GM12892 (cell line): ENCODE measurements at regions not wholly inside any gene's neighbourhood (a gene's known extent, or its start where the extent isn't known, plus 50 kb on each side); places are given as distances from the start of the nearest gene placed in this dataset.
"Not testable (repeated sequence)": the region's sequence is repeated elsewhere in the genome, so short reads cannot be mapped to it uniquely, and the experiment has no call there.

Experiments used
- DNase-seq: peaks from one replicate; pipeline ENCODE4 v3.0.0; 2011; ENCODE audit not compliant: insufficient read length
- FAIRE-seq: peaks from 2 replicates; lab custom pipeline; 2011; peaks lifted over from hg19 to GRCh38; lab: Jason Lieb, UNC
- POLR2A ChIP-seq: IDR thresholded peaks from 2 replicates; pipeline ENCODE4 v1.6.1; 2011; ENCODE audit warnings: low read depth, low read length, control low read depth
- POLR2AphosphoS5 ChIP-seq: IDR thresholded peaks from 2 replicates; pipeline ENCODE4 v1.6.1; 2011; ENCODE audit warnings: low read depth, low read length, control low read depth
- TAF1 ChIP-seq: IDR thresholded peaks from 2 replicates; pipeline ENCODE4 v1.6.1; 2011; ENCODE audit warnings: low read depth, mild to moderate bottlenecking, control low read depth, low read length, borderline replicate concordance

DNA sequence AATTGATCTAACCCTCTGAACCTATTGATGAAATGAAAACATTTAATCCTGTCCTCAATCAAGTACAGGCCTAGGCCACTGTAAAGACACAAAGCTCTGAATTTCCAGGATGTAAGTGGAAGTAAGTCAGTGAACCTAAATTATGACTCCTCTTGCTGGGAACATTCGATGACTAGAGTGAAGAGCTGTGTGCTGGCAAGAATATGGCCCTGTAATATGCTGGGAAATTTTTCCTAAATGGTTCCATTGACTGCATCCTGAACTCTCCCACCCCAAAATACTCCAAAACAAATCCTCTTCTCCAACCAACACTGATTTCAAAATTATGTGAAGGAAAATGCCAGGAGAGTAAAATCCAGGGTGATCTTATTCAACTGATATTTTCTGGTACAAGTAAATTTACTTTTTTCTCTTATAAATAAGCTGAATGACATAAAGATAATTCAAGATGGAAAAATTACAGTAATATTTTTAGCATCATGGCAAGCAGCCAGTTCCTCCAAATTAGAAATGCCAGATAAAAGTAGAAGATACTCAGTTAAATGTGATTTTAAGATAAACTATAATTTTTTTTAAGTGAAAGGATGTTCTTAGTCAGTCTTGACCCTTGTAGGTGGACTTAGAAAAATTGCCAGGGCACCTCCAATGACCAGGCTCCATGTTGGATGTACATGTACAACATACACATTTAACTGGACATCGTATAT, 269.4 kb downstream of the PTGER3 start:
- DNase-seq = no peak
- TF ChIP-seq POLR2A = no peak
- no peak for TF ChIP-seq TAF1
- TF ChIP-seq POLR2AphosphoS5 = no peak

DNA sequence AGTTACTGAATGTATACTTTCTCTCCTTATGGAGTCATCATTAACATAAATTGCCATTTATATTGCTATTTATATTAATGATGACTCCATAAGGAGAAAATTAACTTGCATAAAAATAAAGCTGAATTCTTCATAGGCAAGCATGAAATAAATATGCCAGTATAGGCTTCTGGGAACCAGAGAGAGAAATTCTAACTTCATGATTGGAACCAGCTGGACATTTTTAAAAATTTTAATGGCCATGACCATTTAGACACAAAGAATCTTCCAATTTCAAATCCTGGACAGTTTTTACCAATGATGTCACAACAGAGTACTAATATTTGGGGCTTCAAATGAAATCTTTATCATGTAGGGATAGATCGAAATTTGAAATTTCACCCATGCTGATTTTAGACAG, 268.7 kb downstream of the PTGER3 start:
- DNase-seq = no peak
- TF ChIP-seq TAF1 (no peak), POLR2AphosphoS5 (no peak), POLR2A (no peak)
- FAIRE-seq = no peak

More for the DNA sequence above, 269.4 kb downstream of the PTGER3 start:
- FAIRE-seq = no peak

DNA sequence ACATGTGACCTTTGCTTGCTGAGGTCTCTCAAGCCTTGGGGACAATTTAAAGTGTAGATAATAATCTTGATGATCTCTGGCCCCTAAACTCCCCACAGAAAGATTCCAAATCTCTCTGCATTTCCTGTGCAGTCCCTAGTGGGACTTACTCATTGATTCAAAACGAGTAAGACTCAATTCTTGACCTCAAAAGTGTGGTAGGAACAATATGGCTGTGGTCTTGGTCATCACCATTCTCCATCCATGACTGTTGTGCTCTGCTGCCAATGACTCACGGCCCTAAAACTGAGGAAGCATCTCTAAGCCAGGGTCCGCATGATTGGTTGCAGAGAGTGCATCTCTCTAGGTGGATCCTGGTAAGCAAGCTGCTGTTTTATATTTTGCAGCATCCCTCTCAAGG, 268.0 kb downstream of the PTGER3 start:
- TF ChIP-seq POLR2A (no peak), POLR2AphosphoS5 (no peak), TAF1 (no peak)
- no peak for DNase-seq
- no peak for FAIRE-seq

DNA sequence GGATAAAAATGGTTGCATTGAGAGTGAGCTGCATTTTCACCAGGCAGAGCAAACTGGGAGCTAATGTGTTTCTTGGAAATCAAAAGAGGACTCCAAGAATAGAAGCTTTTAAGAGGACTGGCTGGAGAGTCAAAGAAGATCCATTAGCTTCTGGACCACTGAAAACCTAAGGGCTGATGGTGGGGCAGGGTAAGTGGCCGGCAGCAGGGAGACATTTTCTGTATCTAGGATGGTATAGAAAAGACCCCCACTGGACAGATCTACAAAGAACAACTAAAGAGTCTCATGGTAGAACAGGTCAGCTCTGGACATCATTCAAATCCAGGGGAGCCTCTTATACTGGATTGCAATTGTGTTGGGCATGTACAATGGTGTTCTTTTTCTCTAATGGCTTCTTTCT, 262.3 kb downstream of the PTGER3 start:
- TF ChIP-seq POLR2AphosphoS5 (no peak), POLR2A (no peak), TAF1 (no peak)
- DNase-seq (no peak), FAIRE-seq (no peak)

DNA sequence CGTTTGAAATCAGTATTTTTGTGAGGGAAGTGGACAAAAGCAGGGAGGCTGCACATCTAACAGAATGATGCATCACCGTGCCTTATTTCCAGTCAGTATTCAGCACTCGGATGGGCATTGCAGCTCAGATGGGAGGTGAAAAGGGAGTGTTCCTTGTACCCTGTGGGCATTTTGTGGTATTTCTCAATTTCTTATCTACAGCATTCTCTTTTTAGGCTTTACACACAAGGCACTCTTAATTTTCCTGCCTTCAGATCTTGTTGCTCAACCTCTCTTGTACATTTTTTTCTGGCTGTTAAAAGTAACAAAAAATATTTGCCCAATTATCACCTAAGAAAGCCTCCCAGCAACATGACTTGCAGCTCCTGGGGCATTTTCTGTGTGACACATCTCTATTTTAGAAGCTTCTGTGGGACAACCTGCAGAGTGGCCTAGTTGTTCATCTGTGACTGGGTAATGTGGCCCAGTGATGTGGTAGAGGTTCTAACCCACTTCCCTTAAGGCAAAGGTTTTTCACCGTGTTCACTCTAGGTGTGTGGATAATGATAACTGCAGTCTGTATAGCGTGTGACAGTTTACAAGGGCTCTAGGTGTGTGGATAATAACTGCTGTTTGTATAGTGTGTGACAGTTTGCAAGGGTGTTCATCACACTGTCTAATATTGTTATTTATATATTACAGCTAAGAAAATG, 257.2 kb downstream of the PTGER3 start:
- DNase-seq (no peak), FAIRE-seq (no peak)
- TF ChIP-seq TAF1 (no peak), POLR2A (no peak), POLR2AphosphoS5 (no peak)

GRCh38 chr1:70795064-70795463, 252.6 kb downstream of the PTGER3 start:
- not testable (repeated sequence) for FAIRE-seq, DNase-seq

DNA sequence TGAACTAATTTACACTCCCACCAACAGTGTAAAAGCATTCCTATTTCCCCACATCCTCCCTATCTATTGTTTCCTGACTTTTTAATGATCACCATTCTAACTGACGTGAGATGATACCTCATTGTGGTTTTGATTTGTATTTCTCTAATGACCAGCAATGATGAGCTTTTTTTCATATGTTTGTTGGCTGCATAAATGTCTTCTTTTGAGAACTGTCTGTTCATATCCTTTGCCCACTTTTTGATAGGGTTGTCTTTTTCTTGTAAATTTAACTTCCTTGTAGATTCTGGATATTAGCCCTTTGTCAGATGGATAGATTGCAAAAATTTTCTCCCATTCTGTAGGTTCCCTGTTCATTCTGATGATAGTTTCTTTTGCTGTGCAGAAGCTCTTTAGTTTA, 251.3 kb downstream of the PTGER3 start:
- not testable (repeated sequence) for FAIRE-seq, DNase-seq

- not testable (repeated sequence) for FAIRE-seq
These were observed 245.0 kb downstream of the PTGER3 start for GRCh38 chr1:70802625-70803024.

DNA sequence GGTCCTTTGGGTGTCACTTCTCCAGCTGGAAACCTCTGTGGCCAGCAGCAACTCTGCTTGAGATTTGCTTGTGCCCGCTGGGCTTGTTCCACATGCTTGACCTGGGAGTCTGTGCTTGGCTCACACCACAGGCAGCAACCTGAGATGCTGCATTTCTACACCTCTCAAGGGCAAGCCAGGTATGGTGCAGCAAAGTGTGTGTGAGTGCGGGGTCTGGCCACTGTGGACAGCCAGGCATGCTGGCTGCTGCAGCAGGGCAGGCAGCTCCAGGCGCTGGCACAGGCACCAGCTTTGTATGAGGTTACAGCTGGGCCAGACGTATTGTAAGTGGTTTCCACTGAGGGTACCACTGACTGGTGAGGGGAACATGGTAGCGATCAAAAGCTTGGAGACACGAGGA, 242.0 kb downstream of the PTGER3 start:
- FAIRE-seq (no peak), DNase-seq (no peak)
- no peak for TF ChIP-seq POLR2AphosphoS5

More at GRCh38 chr1:70802625-70803024, 245.0 kb downstream of the PTGER3 start:
- DNase-seq = not testable (repeated sequence)

GRCh38 chr1:70807088-70807664, 240.4 kb downstream of the PTGER3 start:
- TF ChIP-seq POLR2A (no peak), POLR2AphosphoS5 (no peak), TAF1 (no peak)
- FAIRE-seq = no peak
- no peak for DNase-seq

- TF ChIP-seq TAF1 = no peak
- no peak for TF ChIP-seq POLR2AphosphoS5
- no peak for TF ChIP-seq POLR2A
- DNase-seq (no peak), FAIRE-seq (no peak)
These were observed 238.5 kb downstream of the PTGER3 start for GRCh38 chr1:70809069-70809468.

DNA sequence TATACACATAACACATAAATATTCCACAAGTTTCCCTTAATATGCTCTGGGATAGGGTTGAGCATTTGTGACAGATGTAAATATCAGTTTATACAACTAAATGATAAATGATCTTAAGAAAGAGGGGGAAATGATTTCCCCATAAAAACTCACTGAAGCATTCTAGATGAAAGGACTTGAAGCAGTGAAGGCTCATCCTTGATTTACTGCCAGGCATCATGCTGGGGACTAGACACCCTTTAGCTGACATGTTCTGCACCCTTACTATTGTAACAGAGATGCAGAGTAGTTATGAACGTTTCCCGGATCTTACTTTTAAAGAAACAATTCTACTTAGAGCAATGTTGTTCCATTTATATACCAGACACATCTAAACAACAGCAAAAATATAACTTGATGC, 235.8 kb downstream of the PTGER3 start:
- FAIRE-seq (no peak), DNase-seq (no peak)
- TF ChIP-seq POLR2A (no peak), POLR2AphosphoS5 (no peak), TAF1 (no peak)
